GM10266 (cell line): ENCODE measurements at regions not wholly inside any gene's neighbourhood (a gene's known extent, or its start where the extent isn't known, plus 50 kb on each side); places are given as distances from the start of the nearest gene placed in this dataset.
"Not testable (repeated sequence)": the region's sequence is repeated elsewhere in the genome, so short reads cannot be mapped to it uniquely, and the experiment has no call there.

Experiments used
- DNase-seq: peaks from one replicate; pipeline ENCODE4 v3.0.0; 2012; ENCODE audit errors: extremely low spot score
- TF ChIP-seq, protein P1 (sequence below): IDR thresholded peaks from 2 replicates; pipeline ENCODE4 v1.5.1; 2012; ENCODE audit warnings: mild to moderate bottlenecking, low read depth; ENCODE audit not compliant: control insufficient read depth, insufficient read depth; ENCODE audit errors: missing control alignments

DNA sequence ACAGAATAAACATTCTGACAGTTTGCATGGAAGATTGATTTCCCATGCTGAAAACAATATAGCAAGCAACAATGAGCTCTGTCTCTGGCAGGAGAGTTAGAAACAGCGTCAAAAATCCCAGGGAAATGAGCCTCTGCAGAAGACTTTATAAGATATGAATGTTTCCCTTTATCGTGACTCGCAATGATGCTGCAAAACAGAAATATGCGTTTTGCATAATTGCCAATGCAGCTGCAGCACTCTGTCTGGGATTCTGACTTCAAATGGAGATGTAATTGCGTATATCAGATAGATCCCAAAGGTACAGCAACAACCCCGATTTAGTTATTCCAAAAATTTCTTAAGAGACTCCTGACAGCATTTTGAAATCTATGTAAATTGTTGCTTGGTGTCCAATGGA lies 702.4 kb upstream of the EPHA5 start:
- DNase-seq: no peak
- TF ChIP-seq, protein P1, sequence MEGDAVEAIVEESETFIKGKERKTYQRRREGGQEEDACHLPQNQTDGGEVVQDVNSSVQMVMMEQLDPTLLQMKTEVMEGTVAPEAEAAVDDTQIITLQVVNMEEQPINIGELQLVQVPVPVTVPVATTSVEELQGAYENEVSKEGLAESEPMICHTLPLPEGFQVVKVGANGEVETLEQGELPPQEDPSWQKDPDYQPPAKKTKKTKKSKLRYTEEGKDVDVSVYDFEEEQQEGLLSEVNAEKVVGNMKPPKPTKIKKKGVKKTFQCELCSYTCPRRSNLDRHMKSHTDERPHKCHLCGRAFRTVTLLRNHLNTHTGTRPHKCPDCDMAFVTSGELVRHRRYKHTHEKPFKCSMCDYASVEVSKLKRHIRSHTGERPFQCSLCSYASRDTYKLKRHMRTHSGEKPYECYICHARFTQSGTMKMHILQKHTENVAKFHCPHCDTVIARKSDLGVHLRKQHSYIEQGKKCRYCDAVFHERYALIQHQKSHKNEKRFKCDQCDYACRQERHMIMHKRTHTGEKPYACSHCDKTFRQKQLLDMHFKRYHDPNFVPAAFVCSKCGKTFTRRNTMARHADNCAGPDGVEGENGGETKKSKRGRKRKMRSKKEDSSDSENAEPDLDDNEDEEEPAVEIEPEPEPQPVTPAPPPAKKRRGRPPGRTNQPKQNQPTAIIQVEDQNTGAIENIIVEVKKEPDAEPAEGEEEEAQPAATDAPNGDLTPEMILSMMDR: no peak

DNA sequence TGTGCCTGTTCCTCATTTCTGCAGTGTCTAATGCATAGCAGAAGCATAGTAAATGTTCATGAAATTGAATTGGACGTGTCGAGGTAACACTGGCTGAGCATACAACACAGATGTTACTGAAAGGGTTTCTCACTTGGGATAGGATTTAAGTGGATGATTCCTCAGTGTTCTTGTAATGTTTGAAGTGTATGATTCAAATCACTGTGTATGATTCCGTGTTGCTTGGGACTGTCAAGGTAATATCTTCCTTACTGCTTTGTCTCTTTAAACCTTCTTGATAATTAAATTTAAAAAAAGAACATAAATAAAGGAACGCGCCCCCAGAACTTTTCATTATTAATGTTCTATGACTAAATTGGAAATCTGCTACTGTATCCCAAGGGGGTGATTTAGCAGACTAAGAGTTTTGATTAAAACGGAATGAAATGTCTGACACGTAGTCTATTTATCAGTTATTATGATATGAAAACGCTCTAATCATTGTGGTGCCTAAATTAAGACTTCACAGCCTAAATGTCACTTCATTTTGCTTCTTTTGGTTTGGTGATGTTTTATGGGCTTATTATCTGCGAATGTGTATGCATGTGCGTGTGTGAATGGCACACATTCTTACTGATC lies 696.9 kb upstream of the EPHA5 start:
- DNase-seq: no peak
- TF ChIP-seq, protein P1: no peak

DNA sequence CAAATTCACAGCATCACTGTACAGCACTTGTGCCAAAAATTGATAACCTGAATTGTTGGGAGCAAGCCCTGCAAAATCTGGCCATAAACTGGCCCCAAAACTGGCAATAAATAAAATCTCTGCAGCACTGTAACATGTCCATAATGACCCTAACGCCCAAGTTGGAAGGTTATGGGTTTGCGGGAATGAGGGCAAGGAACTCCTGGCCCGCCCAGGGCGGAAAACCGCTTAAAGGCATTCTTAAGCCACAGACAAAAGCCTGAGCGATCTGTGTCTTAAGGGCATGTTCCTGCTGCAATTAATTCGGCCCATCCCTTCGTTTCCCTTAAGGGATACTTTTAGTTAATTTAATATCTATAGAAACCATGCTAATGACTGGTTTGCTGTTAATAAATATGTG lies 690.1 kb upstream of the EPHA5 start:
- not testable (repeated sequence) for DNase-seq

DNA sequence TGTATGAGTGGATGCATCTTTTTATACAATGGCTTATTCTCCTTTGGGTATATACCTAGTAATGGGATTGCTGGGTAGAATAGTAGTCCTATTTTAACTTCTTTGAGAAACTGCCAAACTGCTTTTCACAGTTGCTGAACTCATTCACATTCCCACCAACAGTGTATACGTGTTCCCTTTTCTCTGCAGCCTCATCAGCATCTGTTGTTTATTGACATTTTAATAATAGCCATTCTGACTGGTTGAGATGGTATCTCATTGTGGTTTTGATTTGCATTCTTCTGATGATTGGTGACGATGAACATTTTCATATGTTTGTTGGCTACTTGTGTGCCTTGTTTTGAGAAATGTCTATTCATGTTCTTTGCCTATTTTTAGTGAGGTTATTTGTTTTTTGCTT lies 687.0 kb upstream of the EPHA5 start:
- no peak for DNase-seq

DNA sequence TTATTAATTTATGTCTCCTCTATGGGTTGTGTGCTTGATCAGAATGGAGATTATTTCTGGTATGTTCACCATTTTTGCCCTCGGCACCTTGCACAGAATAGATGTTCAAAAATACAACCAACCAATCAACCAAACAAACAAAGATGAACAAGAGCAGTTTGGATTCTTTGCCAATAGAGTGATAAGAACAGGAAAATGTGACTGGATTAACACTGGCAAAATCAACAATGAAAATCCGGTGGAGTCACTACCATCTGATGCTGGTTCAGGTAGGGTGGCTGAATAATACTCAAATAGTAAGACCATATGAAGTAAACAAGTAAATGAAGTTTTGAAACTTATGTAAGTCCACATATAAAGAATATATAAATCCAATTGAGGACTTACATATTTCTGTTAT lies 685.0 kb upstream of the EPHA5 start:
- TF ChIP-seq, protein P1: no peak

More for the DNA sequence above, 687.0 kb upstream of the EPHA5 start:
- TF ChIP-seq, protein P1: no peak

DNA sequence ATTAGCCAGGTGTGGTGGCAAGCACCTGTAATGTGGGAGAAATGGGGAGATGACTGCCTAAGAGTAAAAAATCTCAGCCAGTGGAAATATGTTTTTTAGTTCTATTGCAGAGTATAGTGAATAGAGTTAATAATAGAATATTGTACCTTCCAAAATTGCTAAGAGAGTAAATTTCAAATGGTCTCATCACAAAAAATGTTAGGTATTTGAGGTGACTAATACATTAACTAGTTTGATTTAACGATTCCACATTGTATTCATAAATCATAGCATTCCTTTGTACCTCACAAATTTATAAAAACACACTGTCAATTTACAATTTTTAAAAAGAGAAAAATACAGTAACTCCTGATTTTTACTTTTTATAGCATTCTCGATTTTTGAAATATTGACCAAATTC lies 681.5 kb upstream of the EPHA5 start:
- DNase-seq: no peak
- TF ChIP-seq, protein P1: no peak

More for the DNA sequence above, 685.0 kb upstream of the EPHA5 start:
- no peak for DNase-seq

DNA sequence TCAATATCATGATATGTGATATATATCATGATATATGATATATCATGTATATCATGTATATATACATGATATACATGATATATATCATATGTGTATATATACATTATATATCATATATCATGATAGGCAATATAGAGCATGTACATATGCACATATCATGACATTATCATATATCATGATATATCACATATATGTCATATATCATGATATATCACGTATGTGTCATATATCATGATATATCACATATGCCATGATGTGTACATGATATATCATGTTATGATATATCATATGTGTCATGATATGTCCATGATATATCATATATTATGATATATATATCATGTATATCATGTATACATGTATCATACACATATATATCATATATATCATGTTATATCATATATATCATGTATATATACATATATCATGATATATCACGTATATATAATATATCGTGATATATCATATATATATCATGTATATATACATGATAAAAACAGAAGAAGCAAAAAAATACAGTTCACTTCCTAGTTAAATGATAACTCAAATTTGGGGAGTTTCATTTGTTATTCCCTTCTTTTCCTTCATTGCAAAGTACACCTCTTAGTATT lies 670.1 kb upstream of the EPHA5 start:
- TF ChIP-seq, protein P1: no peak
- no peak for DNase-seq
